SH-SY5Y (cell line): ENCODE measurements at regions not wholly inside any gene's neighbourhood (a gene's known extent, or its start where the extent isn't known, plus 50 kb on each side); places are given as distances from the start of the nearest gene placed in this dataset.

ENCODE experiments used
- GATA2 ChIP-seq: IDR thresholded peaks from 2 replicates; pipeline ENCODE4 v1.6.1; 2011; ENCODE audit warnings: mild to moderate bottlenecking, low read depth, low read length
- GATA3 ChIP-seq: IDR thresholded peaks from 2 replicates; pipeline ENCODE4 v1.6.1; 2011; ENCODE audit warnings: low read depth, mild to moderate bottlenecking, low read length, moderate library complexity

GRCh38 chr3:67200618-67201017 is 202.5 kb downstream of the KBTBD8 start:
- TF ChIP-seq GATA2 (no peak), GATA3 (no peak)
